Thyroid gland (tissue), 4 donors: ENCODE measurements at regions not wholly inside any gene's neighbourhood (a gene's known extent, or its start where the extent isn't known, plus 50 kb on each side); places are given as distances from the start of the nearest gene placed in this dataset.

Experiments
- CTCF ChIP-seq, 6 experiments: fragments of 200-600 bp in 3 of 6; fragments of 450-650 bp in 3 of 6; sonication (generic) in 3 of 6; IDR thresholded peaks; one replicate each; pipeline ENCODE4 v1.5.1; 2016 to 2019; ENCODE audit warnings: antibody characterized with exemption in 6 of 6, mild to moderate bottlenecking in 2 of 6, inconsistent platforms in 1 of 6, moderate library complexity in 1 of 6
- POLR2A ChIP-seq, 2 donors: fragments of 450-650 bp; IDR thresholded peaks; one replicate each; pipeline ENCODE4 v1.6.1; 2017; ENCODE audit warnings: antibody characterized with exemption in 2 of 2, mild to moderate bottlenecking in 2 of 2, moderate library complexity in 1 of 2

DNA sequence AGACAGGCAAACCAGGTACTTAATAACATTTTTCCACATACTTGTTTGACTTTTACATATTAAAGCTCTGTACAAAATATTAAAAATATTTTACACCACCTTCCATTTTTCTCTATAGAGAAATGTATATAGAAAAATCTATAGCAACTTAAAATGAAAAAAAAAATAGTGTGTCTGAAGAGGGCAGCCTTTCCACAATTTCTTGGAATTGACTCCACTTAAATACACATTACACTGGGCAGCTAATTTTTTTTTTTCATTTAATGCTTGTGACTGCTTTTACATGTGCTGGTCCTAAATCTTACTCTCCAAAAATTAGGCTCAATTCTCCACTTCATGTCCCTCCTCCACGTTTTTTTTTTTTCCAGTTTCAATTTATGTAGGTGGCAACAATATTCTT, 427.0 kb upstream of the RBMS3 start:
- TF ChIP-seq CTCF (IDR thresholded peaks at IDR 0.05) (peak in 1 of 6 experiments; percentile 25), POLR2A (IDR thresholded peaks at IDR 0.05) (no peak)
